ENCODE measurements at regions not wholly inside any gene's neighbourhood (a gene's known extent, or its start where the extent isn't known, plus 50 kb on each side); places are given as distances from the start of the nearest gene placed in this dataset.

- Histone ChIP-seq H2AFZ (ENCODE audit: insufficient read depth, low read length, poor library complexity) (no peak overlapping the region), H3K4ac (ENCODE audit: low read depth, low read length) (no peak overlapping the region), H3K79me2 (ENCODE audit: control insufficient read depth, insufficient read depth, low read length, poor library complexity) (no peaks in the 10 kb centered on the region), H3K79me1 (ENCODE audit: low read length) (no peaks in the 10 kb centered on the region), H4K91ac (ENCODE audit: low read depth, low read length) (no peak overlapping the region), H3K23ac (ENCODE audit: low read length) (no peak overlapping the region), H3K4me3 (ENCODE audit: low read depth, low read length) (no peak overlapping the region), H3K18ac (ENCODE audit: low read length) (no peak overlapping the region), H2BK5ac (ENCODE audit: low read depth, low read length, poor library complexity) (no peak overlapping the region), H3K27me3 (ENCODE audit: insufficient read depth, low read length) (no peaks in the 10 kb centered on the region), H3K14ac (ENCODE audit: low read length) (no peak overlapping the region), H4K8ac (ENCODE audit: low read depth, low read length) (no peak overlapping the region), H2AK5ac (ENCODE audit: low read length) (no peak overlapping the region), H3K4me2 (ENCODE audit: low read length) (no peak overlapping the region), H3K9me3 (ENCODE audit: insufficient read depth, low read depth, low read length) (no peaks in the 10 kb centered on the region), H3K9ac (ENCODE audit: low read length) (no peak overlapping the region), H2BK120ac (ENCODE audit: insufficient read depth, low read length, poor library complexity) (no peak overlapping the region), H4K12ac (ENCODE audit: low read depth, low read length) (no peak overlapping the region), H3K4me1 (ENCODE audit: control insufficient read depth in 1 of 2, insufficient read depth in 2 of 2, low read length in 2 of 2) (no peaks in the 10 kb centered on the region), H3K27ac (ENCODE audit: low read depth, low read length) (no peak overlapping the region), H2BK12ac (ENCODE audit: low read length) (no peak overlapping the region), H3K36me3 (ENCODE audit: control insufficient read depth in 1 of 2, insufficient read depth in 2 of 2, low read length in 2 of 2) (no peaks in the 10 kb centered on the region)
- DNase-seq: no peak
- WGBS (ENCODE audit: extremely low coverage, insufficient coverage, insufficient read length): no CpG with 5 or more reads among the region's 7 CpGs
Observed at GRCh38 chr5:102018279-102018678, 277.8 kb downstream of the SLCO4C1 start.

- no peak overlapping the region for H3K23ac ChIP-seq (ENCODE audit: low read length)
- no peak overlapping the region for H2BK120ac ChIP-seq (ENCODE audit: insufficient read depth, low read length, poor library complexity)
- H3K9me3 ChIP-seq (ENCODE audit: insufficient read depth, low read depth, low read length): no peaks in the 10 kb centered on the region
- no peak overlapping the region for H3K27ac ChIP-seq (ENCODE audit: low read depth, low read length)
- H3K79me2 ChIP-seq (ENCODE audit: control insufficient read depth, insufficient read depth, low read length, poor library complexity): no peaks in the 10 kb centered on the region
- H4K91ac ChIP-seq (ENCODE audit: low read depth, low read length): no peak overlapping the region
- H3K18ac ChIP-seq (ENCODE audit: low read length): no peak overlapping the region
- no peak for DNase-seq
- no peak overlapping the region for H2BK12ac ChIP-seq (ENCODE audit: low read length)
- no peak overlapping the region for H3K4ac ChIP-seq (ENCODE audit: low read depth, low read length)
- no peak overlapping the region for H4K8ac ChIP-seq (ENCODE audit: low read depth, low read length)
- H2BK5ac ChIP-seq (ENCODE audit: low read depth, low read length, poor library complexity): no peak overlapping the region
- H2AFZ ChIP-seq (ENCODE audit: insufficient read depth, low read length, poor library complexity): no peak overlapping the region
- no peak overlapping the region for H2AK5ac ChIP-seq (ENCODE audit: low read length)
- H3K4me2 ChIP-seq (ENCODE audit: low read length): no peak overlapping the region
- no peak overlapping the region for H3K14ac ChIP-seq (ENCODE audit: low read length)
- no peaks in the 10 kb centered on the region for H3K36me3 ChIP-seq (ENCODE audit: control insufficient read depth in 1 of 2, insufficient read depth in 2 of 2, low read length in 2 of 2)
- WGBS (ENCODE audit: extremely low coverage, insufficient coverage, insufficient read length): no CpG with 5 or more reads among the region's 1 CpG
- H3K79me1 ChIP-seq (ENCODE audit: low read length): no peaks in the 10 kb centered on the region
- no peaks in the 10 kb centered on the region for H3K4me1 ChIP-seq (ENCODE audit: control insufficient read depth in 1 of 2, insufficient read depth in 2 of 2, low read length in 2 of 2)
- no peak overlapping the region for H3K4me3 ChIP-seq (ENCODE audit: low read depth, low read length)
- H3K9ac ChIP-seq (ENCODE audit: low read length): no peak overlapping the region
- H3K27me3 ChIP-seq (ENCODE audit: insufficient read depth, low read length): no peaks in the 10 kb centered on the region
- no peak overlapping the region for H4K12ac ChIP-seq (ENCODE audit: low read depth, low read length)
Observed at GRCh38 chr5:102014371-102014770, 281.7 kb downstream of the SLCO4C1 start.

- Histone ChIP-seq H3K79me2 (ENCODE audit: control insufficient read depth, insufficient read depth, low read length, poor library complexity) (no peaks in the 10 kb centered on the region), H3K18ac (ENCODE audit: low read length) (no peak overlapping the region), H3K4me1 (ENCODE audit: control insufficient read depth in 1 of 2, insufficient read depth in 2 of 2, low read length in 2 of 2) (no peaks in the 10 kb centered on the region), H2AK5ac (ENCODE audit: low read length) (no peak overlapping the region), H3K4ac (ENCODE audit: low read depth, low read length) (no peak overlapping the region), H3K27ac (ENCODE audit: low read depth, low read length) (no peak overlapping the region), H3K4me3 (ENCODE audit: low read depth, low read length) (no peak overlapping the region), H2BK12ac (ENCODE audit: low read length) (no peak overlapping the region), H3K23ac (ENCODE audit: low read length) (no peak overlapping the region), H3K36me3 (ENCODE audit: control insufficient read depth in 1 of 2, insufficient read depth in 2 of 2, low read length in 2 of 2) (no peaks in the 10 kb centered on the region), H2BK5ac (ENCODE audit: low read depth, low read length, poor library complexity) (no peak overlapping the region), H4K91ac (ENCODE audit: low read depth, low read length) (no peak overlapping the region), H3K79me1 (ENCODE audit: low read length) (no peaks in the 10 kb centered on the region), H3K4me2 (ENCODE audit: low read length) (no peak overlapping the region), H2AFZ (ENCODE audit: insufficient read depth, low read length, poor library complexity) (no peak overlapping the region), H3K9ac (ENCODE audit: low read length) (no peak overlapping the region), H4K12ac (ENCODE audit: low read depth, low read length) (no peak overlapping the region), H3K14ac (ENCODE audit: low read length) (no peak overlapping the region), H2BK120ac (ENCODE audit: insufficient read depth, low read length, poor library complexity) (no peak overlapping the region), H4K8ac (ENCODE audit: low read depth, low read length) (no peak overlapping the region), H3K9me3 (ENCODE audit: insufficient read depth, low read depth, low read length) (no peaks in the 10 kb centered on the region), H3K27me3 (ENCODE audit: insufficient read depth, low read length) (no peaks in the 10 kb centered on the region)
- no peak for DNase-seq
Observed at GRCh38 chr5:102010644-102011043, 285.4 kb downstream of the SLCO4C1 start.

- Histone ChIP-seq H3K14ac (ENCODE audit: low read length) (no peak overlapping the region), H3K23ac (ENCODE audit: low read length) (no peak overlapping the region), H2BK5ac (ENCODE audit: low read depth, low read length, poor library complexity) (no peak overlapping the region), H4K91ac (ENCODE audit: low read depth, low read length) (no peak overlapping the region), H3K27me3 (ENCODE audit: insufficient read depth, low read length) (no peaks in the 10 kb centered on the region), H2BK12ac (ENCODE audit: low read length) (no peak overlapping the region), H3K79me1 (ENCODE audit: low read length) (no peaks in the 10 kb centered on the region), H3K9me3 (ENCODE audit: insufficient read depth, low read depth, low read length) (no peaks in the 10 kb centered on the region), H2AK5ac (ENCODE audit: low read length) (no peak overlapping the region), H2AFZ (ENCODE audit: insufficient read depth, low read length, poor library complexity) (no peak overlapping the region), H3K36me3 (ENCODE audit: control insufficient read depth in 1 of 2, insufficient read depth in 2 of 2, low read length in 2 of 2) (no peaks in the 10 kb centered on the region), H3K4me3 (ENCODE audit: low read depth, low read length) (no peak overlapping the region), H3K27ac (ENCODE audit: low read depth, low read length) (no peak overlapping the region), H3K18ac (ENCODE audit: low read length) (no peak overlapping the region), H3K9ac (ENCODE audit: low read length) (no peak overlapping the region), H4K8ac (ENCODE audit: low read depth, low read length) (no peak overlapping the region), H4K12ac (ENCODE audit: low read depth, low read length) (no peak overlapping the region), H3K79me2 (ENCODE audit: control insufficient read depth, insufficient read depth, low read length, poor library complexity) (no peaks in the 10 kb centered on the region), H2BK120ac (ENCODE audit: insufficient read depth, low read length, poor library complexity) (no peak overlapping the region), H3K4me2 (ENCODE audit: low read length) (no peak overlapping the region), H3K4ac (ENCODE audit: low read depth, low read length) (no peak overlapping the region), H3K4me1 (ENCODE audit: control insufficient read depth in 1 of 2, insufficient read depth in 2 of 2, low read length in 2 of 2) (no peaks in the 10 kb centered on the region)
- WGBS (ENCODE audit: extremely low coverage, insufficient coverage, insufficient read length): no CpG with 5 or more reads among the region's 1 CpG
- DNase-seq: no peak
Observed at GRCh38 chr5:101997235-101997634, 298.8 kb downstream of the SLCO4C1 start.

Data from trophoblast cell (in vitro differentiated cells and primary cell).